Endothelial cell of umbilical vein (primary cell): ENCODE measurements at regions not wholly inside any gene's neighbourhood (a gene's known extent, or its start where the extent isn't known, plus 50 kb on each side); places are given as distances from the start of the nearest gene placed in this dataset.

Source experiments
- BruUV-seq: library from RNA; stranded (reverse); fragments of 400-500 nt; replicated peaks from 2 replicates; lab custom pipeline; 2021; lab: Mats Ljungman, UMichigan
- CTCF ChIA-PET: fragments of 300-600, 350-600 bp; sonication (Branson Sonifier 250); formaldehyde crosslinking; loops from one replicate; lab custom pipeline; 2021; ENCODE audit warnings: antibody characterized with exemption, inconsistent platforms; lab: Charles Lee
- POLR2A ChIA-PET: fragments of 300-600, 350-600 bp; sonication (Branson Sonifier 250); formaldehyde crosslinking; loops from one replicate; lab custom pipeline; 2021; ENCODE audit warnings: antibody characterized with exemption, inconsistent platforms; lab: Charles Lee
- DNase-seq: peaks from one replicate; pipeline ENCODE4 v3.0.0-alpha.2; 2011; ENCODE audit warnings: low read depth, low spot score
- FAIRE-seq: peaks from 2 replicates; lab custom pipeline; 2011; peaks lifted over from hg19 to GRCh38; lab: Jason Lieb, UNC
- H2AFZ ChIP-seq: 2 replicates; pipeline ENCODE4 v1.6.0; 2012; ENCODE audit warnings: low read depth, low read length, control low read depth, inconsistent platforms
- H3K27ac ChIP-seq: 2 replicates; pipeline ENCODE4 v1.5.1; 2011; ENCODE audit warnings: low read depth, mild to moderate bottlenecking, control low read depth, low read length, moderate library complexity; ENCODE audit not compliant: insufficient read depth
- H3K27me3 ChIP-seq, 2 experiments: 2 replicates each; pipeline versions ENCODE4 v1.6.0 to v1.6.1; 2011; ENCODE audit warnings: low read length in 2 of 2, mixed read lengths in 1 of 2; ENCODE audit not compliant: control insufficient read depth in 2 of 2, insufficient read depth in 2 of 2
- H3K36me3 ChIP-seq, 2 experiments: 2 replicates in 1 of 2; 3 replicates in 1 of 2; pipeline ENCODE4 v1.5.1; 2011; ENCODE audit warnings: low read length in 2 of 2, mild to moderate bottlenecking in 1 of 2, moderate library complexity in 1 of 2; ENCODE audit not compliant: control insufficient read depth in 2 of 2, insufficient read depth in 2 of 2; ENCODE audit errors: extremely low read depth in 1 of 2
- H3K4me1 ChIP-seq: 3 replicates; pipeline ENCODE4 v1.5.1; 2011; ENCODE audit warnings: mild to moderate bottlenecking, low read length; ENCODE audit not compliant: control insufficient read depth, insufficient read depth; ENCODE audit errors: extremely low read depth
- H3K4me2 ChIP-seq: 2 replicates; pipeline ENCODE4 v1.6.1; 2011; ENCODE audit warnings: low read length, control low read depth, mixed read lengths; ENCODE audit not compliant: insufficient read depth
- H3K4me3 ChIP-seq, 3 experiments: fragments of 200-600 bp in 1 of 3; sonication (generic), shearing (Covaris generic) in 1 of 3; replicated peaks in 1 of 3; 2 replicates each; pipeline ENCODE4 v1.5.1; 2011 to 2016; ENCODE audit warnings: control low read depth in 3 of 3, low read length in 3 of 3, mild to moderate bottlenecking in 2 of 3, inconsistent platforms in 1 of 3, low read depth in 1 of 3, moderate library complexity in 1 of 3; ENCODE audit not compliant: insufficient read depth in 1 of 3
- H3K79me2 ChIP-seq: 2 replicates; pipeline ENCODE4 v1.6.0; 2012; ENCODE audit warnings: low read length, inconsistent platforms; ENCODE audit not compliant: control insufficient read depth, insufficient read depth
- H3K9ac ChIP-seq: replicated peaks from 2 replicates; pipeline ENCODE3; 2011; ENCODE audit warnings: low read length, control low read depth; ENCODE audit not compliant: insufficient read depth; ENCODE audit errors: extremely low read depth
- H3K9me1 ChIP-seq: replicated peaks from 3 replicates; pipeline ENCODE4 v1.6.0; 2011; ENCODE audit warnings: mild to moderate bottlenecking, low read length; ENCODE audit not compliant: control insufficient read depth, insufficient read depth; ENCODE audit errors: extremely low read depth
- H3K9me3 ChIP-seq: replicated peaks from 2 replicates; pipeline ENCODE4 v1.5.1; 2012; ENCODE audit warnings: low read length, inconsistent platforms; ENCODE audit not compliant: control insufficient read depth, insufficient read depth
- H4K20me1 ChIP-seq: replicated peaks from 2 replicates; pipeline ENCODE3; 2011; ENCODE audit warnings: mild to moderate bottlenecking, low read length; ENCODE audit not compliant: control insufficient read depth, insufficient read depth; ENCODE audit errors: extremely low read depth
- CTCF ChIP-seq, 2 donors: IDR thresholded peaks; 1 replicate in 1 of 2; 2 replicates in 1 of 2; pipeline ENCODE4 v1.5.1; 2011; ENCODE audit warnings: low read length in 2 of 2, mild to moderate bottlenecking in 2 of 2, moderate library complexity in 2 of 2, control low read depth in 1 of 2, inconsistent platforms in 1 of 2, low read depth in 1 of 2; ENCODE audit not compliant: insufficient read depth in 1 of 2; ENCODE audit errors: extremely low read depth in 1 of 2
- EZH2 ChIP-seq: IDR thresholded peaks from 2 replicates; pipeline ENCODE4 v1.6.1; 2012; ENCODE audit warnings: borderline replicate concordance, low read depth, mild to moderate bottlenecking, moderate library complexity, low read length, inconsistent platforms; ENCODE audit not compliant: severe bottlenecking
- FOS ChIP-seq: IDR thresholded peaks from 2 replicates; pipeline ENCODE4 v1.6.1; 2011; ENCODE audit warnings: mild to moderate bottlenecking, low read length, moderate library complexity, borderline replicate concordance; ENCODE audit not compliant: insufficient read depth
- GATA2 ChIP-seq: IDR thresholded peaks from 2 replicates; pipeline ENCODE4 v1.7.0; 2011; ENCODE audit warnings: low read depth, mild to moderate bottlenecking, moderate library complexity, mixed read lengths, low read length; ENCODE audit not compliant: insufficient read length, insufficient read depth
- JUN ChIP-seq: IDR thresholded peaks from 2 replicates; pipeline ENCODE4 v1.6.1; 2011; ENCODE audit warnings: borderline replicate concordance, low read depth; ENCODE audit not compliant: insufficient read length, insufficient read depth
- MAX ChIP-seq: IDR thresholded peaks from 2 replicates; pipeline ENCODE4 v1.6.1; 2011; ENCODE audit not compliant: insufficient read depth, insufficient read length
- MYC ChIP-seq: IDR thresholded peaks from one replicate; pipeline ENCODE4 v1.6.1; 2011; ENCODE audit warnings: mild to moderate bottlenecking, low read depth, low read length
- POLR2A ChIP-seq: IDR thresholded peaks from 2 replicates; pipeline ENCODE4 v1.6.1; 2012; ENCODE audit warnings: low read depth, mild to moderate bottlenecking, control low read depth, low read length
- POLR2AphosphoS5 ChIP-seq: IDR thresholded peaks from 2 replicates; pipeline ENCODE4 v1.6.1; 2012; ENCODE audit warnings: low read depth, mild to moderate bottlenecking, control low read depth, low read length, moderate library complexity; ENCODE audit not compliant: insufficient read depth
- dilution Hi-C: fragments of 300-500 bp; cut with MboI; formaldehyde crosslinking; loops from one replicate; pipeline ENCODE4 v1.15.0; 2019; ENCODE audit warnings: low sequenced_read_pairs; ENCODE audit not compliant: extremely low pct_ligation_motif_present
- intact Hi-C: fragments of 100-400 bp; cut with micrococcal nuclease; formaldehyde crosslinking; loops from one replicate; pipeline ENCODE4 v1.10.0; 2022

GRCh38 chr18:64528646-64529045 lies 379.8 kb upstream of the LINC00305 start:
- Histone ChIP-seq H3K79me2 (no peaks in the 10 kb centered on the region), H3K9me1 (no peaks in the 10 kb centered on the region), H4K20me1 (no peaks in the 10 kb centered on the region), H2AFZ (no peak overlapping the region), H3K27me3 (no peaks in the 10 kb centered on the region), H3K4me1 (no peaks in the 10 kb centered on the region), H3K36me3 (no peaks in the 10 kb centered on the region), H3K27ac (no peak overlapping the region), H3K4me3 (no peak overlapping the region), H3K9ac (no peak overlapping the region), H3K4me2 (no peak overlapping the region), H3K9me3 (no peaks in the 10 kb centered on the region)
- DNase-seq = no peak
- BruUV-seq = no TSS peak
- FAIRE-seq = no peak
- dilution Hi-C loops (no loop called here), intact Hi-C loops (no loop called here)
- ChIA-PET POLR2A (no interaction called here), CTCF (no interaction called here)
- TF ChIP-seq CTCF (IDR thresholded peaks at IDR 0.05; ENCODE audit: extremely low read depth in 1 of 2, insufficient read depth in 1 of 2, low read depth in 1 of 2, low read length in 2 of 2) (no peak), MYC (no peak), MAX (no peak), EZH2 (no peak), FOS (no peak), POLR2A (no peak), GATA2 (no peak), JUN (no peak), POLR2AphosphoS5 (no peak)
